ENCODE measurements at regions not wholly inside any gene's neighbourhood (a gene's known extent, or its start where the extent isn't known, plus 50 kb on each side); places are given as distances from the start of the nearest gene placed in this dataset.

DNA sequence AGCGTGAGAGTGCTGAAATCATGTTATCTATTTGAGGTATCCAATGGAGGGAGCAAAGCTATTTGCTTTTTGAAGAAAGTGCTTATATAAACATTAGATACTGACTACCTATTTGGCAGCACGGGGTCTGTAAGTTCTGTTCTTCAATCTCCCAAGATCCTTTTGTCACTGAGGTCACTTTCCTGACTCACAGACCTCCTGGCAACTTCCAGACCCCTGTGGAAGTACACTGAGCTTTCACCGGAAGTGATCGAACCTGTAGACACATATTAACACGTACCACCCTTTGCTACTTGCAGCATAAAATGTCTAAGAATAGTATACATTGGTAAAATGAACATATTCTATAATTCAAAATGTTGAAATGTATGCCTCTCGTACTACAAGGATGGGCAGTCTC, 452.6 kb upstream of the ST6GAL2 start:
- no peak for TF ChIP-seq Cebpa-rat (IDR thresholded peaks at IDR 0.05)
- Histone ChIP-seq H3K4me2 (no peak overlapping the region), H3K9ac (no peak overlapping the region), H3K9me3 (replicated peaks in 1 of 11) (peaks cover 0 to 30% (median 5%) of the 10 kb centered on the region in 11 experiments; a peak in 7 of 22 replicates), H3K4me1 (peaks cover 0 to 19% (median 0%) of the 10 kb centered on the region in 10 experiments; a peak in 6 of 20 replicates), H3K4me3 (no peak overlapping the region), H3K27me3 (no peaks in the 10 kb centered on the region), H3K27ac (no peak overlapping the region), H3K36me3 (no peaks in the 10 kb centered on the region), H4K20me1 (no peaks in the 10 kb centered on the region)

DNA sequence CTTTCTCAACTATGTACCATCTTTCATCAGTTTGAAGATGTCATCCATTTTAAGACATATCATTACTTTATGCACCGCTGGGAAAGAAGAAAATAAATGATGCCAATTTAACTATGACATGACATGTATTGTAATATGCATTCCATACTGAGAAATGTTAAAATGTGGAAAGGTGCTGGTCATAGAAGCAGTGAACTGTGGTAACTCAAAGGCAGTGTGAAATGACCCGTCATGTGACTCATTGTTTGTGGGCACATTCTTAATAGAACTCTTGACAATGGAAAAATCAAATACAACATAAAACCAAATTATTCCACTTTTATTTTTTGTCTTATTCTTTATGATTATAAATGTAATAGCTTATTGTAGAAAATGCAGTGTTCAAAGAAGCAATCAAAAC, 455.0 kb upstream of the ST6GAL2 start:
- no peak overlapping the region for H3K27ac ChIP-seq
- no peaks in the 10 kb centered on the region for H3K36me3 ChIP-seq
- no peak for TF ChIP-seq Cebpa-rat (IDR thresholded peaks at IDR 0.05)
- no peaks in the 10 kb centered on the region for H4K20me1 ChIP-seq
- peaks cover 0 to 30% (median 5%) of the 10 kb centered on the region in 11 experiments; a peak in 7 of 22 replicates for H3K9me3 ChIP-seq (replicated peaks in 1 of 11)
- peaks cover 0 to 19% (median 0%) of the 10 kb centered on the region in 10 experiments; a peak in 6 of 20 replicates for H3K4me1 ChIP-seq
- no peak overlapping the region for H3K9ac ChIP-seq
- no peak overlapping the region for H3K4me2 ChIP-seq
- H3K27me3 ChIP-seq = no peaks in the 10 kb centered on the region
- H3K4me3 ChIP-seq = no peak overlapping the region

DNA sequence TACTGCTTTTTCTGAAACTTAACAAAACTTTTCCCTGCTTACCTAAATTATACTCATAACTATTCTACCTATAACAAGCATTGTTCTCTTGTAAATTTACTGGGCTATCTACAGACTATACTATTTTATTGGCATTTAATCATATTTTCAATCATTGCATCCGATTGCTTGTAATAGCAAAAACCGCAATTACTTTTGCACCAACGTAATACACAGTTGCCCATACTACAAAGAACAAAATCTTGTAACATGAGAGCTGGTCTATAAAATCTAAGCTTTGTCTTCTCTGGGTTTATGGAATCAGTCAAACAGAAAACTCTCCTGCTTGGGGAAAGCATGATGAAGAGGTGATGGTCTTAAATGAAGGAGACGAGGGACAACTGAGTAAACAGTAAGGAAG, 463.4 kb upstream of the ST6GAL2 start:
- Histone ChIP-seq H4K20me1 (no peaks in the 10 kb centered on the region), H3K4me1 (no peaks in the 10 kb centered on the region), H3K27ac (no peak overlapping the region), H3K9me3 (replicated peaks in 1 of 11) (no peaks in the 10 kb centered on the region; a peak in 1 of 22 replicates), H3K27me3 (no peaks in the 10 kb centered on the region), H3K9ac (no peak overlapping the region), H3K4me2 (no peak overlapping the region), H3K4me3 (no peak overlapping the region), H3K36me3 (no peaks in the 10 kb centered on the region)
- TF ChIP-seq Cebpa-rat (IDR thresholded peaks at IDR 0.05) = no peak

DNA sequence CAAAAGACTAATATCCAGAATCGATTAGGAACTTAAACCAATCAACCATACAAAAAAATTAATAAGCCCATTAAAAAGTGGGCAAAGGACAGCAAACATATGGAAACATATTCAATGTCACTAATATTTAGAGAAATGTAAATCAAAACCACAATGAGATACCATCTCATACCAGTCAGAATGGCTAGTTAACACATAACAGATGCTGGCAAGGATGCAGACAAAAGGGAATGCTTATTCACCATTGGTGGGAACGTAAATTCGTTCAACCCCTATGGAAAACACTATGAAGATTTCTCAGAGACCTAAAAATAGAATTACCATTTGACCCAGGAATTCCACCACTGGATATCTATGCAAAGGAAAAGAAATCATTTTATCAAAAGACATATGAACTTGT, 468.2 kb upstream of the ST6GAL2 start:
- Histone ChIP-seq H3K27me3 (no peaks in the 10 kb centered on the region), H3K4me2 (no peak overlapping the region), H3K27ac (no peak overlapping the region), H3K4me1 (peaks cover 0 to 13% (median 5%) of the 10 kb centered on the region in 10 experiments; a peak in 11 of 20 replicates), H4K20me1 (no peaks in the 10 kb centered on the region), H3K36me3 (no peaks in the 10 kb centered on the region), H3K4me3 (no peak overlapping the region), H3K9ac (no peak overlapping the region), H3K9me3 (replicated peaks in 1 of 11) (no peaks in the 10 kb centered on the region; a peak in 1 of 22 replicates)
- no peak for TF ChIP-seq Cebpa-rat (IDR thresholded peaks at IDR 0.05)

DNA sequence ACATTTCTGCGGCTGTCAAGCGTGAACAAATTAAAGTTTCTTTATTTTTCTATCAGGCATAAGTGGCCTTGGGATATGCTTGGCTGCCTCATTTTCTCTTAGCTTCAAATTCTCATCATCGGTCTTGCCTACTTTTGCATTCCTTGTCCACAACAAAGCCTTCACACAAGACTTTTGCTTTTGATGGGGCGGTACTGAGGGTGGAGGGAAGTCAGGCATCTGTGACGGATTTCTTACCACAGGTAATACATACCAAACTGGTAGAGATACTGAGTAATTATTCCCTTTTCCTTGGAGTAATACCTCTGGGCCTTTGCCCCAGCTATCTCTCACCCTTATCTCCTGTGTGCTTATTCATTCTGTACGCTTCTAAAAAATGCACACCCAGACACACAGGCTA, 468.3 kb upstream of the RGPD4 start:
- H3K27me3 ChIP-seq = no peaks in the 10 kb centered on the region
- H3K9ac ChIP-seq = no peak overlapping the region
- no peak for TF ChIP-seq Cebpa-rat (IDR thresholded peaks at IDR 0.05)
- H3K4me2 ChIP-seq = peak overlapping the region in 5 of 11 experiments; percentile 28 to 46 (median 31); a peak in 9 of 22 replicates
- H3K27ac ChIP-seq = no peak overlapping the region
- H3K4me1 ChIP-seq = peaks cover 0 to 13% (median 9%) of the 10 kb centered on the region in 10 experiments; a peak in 17 of 20 replicates
- H3K4me3 ChIP-seq = no peak overlapping the region
- H4K20me1 ChIP-seq = no peaks in the 10 kb centered on the region
- no peaks in the 10 kb centered on the region for H3K9me3 ChIP-seq (replicated peaks in 1 of 11)
- H3K36me3 ChIP-seq = no peaks in the 10 kb centered on the region

DNA sequence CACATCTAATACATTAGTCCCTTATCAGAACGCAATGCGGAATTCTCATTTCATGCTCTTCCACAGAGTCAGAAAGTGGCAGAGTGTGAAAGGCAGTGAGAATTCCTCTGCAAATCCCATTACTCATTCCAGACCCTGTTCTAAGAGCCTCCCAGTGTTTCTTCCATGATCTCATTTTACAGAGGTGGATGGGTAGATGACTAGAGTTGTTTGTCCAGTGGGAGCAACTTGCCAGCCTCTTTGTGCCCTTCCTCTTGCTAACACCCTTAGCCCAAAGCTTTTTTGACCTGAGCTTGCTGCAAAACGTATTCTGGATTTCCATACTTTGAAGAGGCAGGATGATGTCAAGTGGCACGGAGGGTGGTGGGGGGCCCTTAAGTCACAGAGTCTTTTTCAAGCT, 467.7 kb upstream of the RGPD4 start:
- no peak overlapping the region for H3K9ac ChIP-seq
- no peak for TF ChIP-seq Cebpa-rat (IDR thresholded peaks at IDR 0.05)
- no peaks in the 10 kb centered on the region for H3K36me3 ChIP-seq
- no peaks in the 10 kb centered on the region for H4K20me1 ChIP-seq
- H3K27ac ChIP-seq = no peak overlapping the region
- H3K4me2 ChIP-seq = no peak overlapping the region
- H3K9me3 ChIP-seq (replicated peaks in 1 of 11) = no peaks in the 10 kb centered on the region
- H3K4me1 ChIP-seq = peaks cover 0 to 15% (median 11%) of the 10 kb centered on the region in 10 experiments; a peak in 17 of 20 replicates
- no peak overlapping the region for H3K4me3 ChIP-seq
- H3K27me3 ChIP-seq = no peaks in the 10 kb centered on the region

DNA sequence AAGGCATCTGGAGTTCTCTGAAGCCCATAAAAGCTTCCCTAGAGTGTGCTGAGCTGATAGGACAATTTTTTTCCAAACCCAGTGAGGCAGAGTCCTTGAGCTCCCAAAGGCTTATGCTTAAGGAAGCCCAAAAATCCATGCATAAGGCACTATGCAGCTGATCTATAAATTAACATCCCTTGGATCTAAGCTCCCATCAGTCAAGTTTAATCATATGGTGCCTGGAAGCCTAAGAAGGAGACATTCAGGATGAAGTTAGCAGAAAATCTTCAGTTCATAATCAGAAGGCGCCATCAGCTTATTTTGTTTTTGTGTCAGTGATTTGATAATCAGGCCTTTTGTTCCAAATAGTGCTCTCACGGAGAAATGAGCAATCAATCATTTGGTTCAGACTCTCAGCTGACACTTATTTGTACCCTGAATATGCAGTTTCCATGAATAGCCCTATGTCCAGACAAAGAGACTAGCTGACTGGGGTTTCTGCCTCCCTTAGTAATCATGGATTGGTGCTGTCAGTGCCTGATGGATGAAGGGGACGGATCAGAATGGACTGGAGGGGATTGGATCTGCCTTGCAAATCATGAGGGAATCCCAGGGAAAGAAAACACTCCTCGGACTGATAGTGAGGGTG, 464.8 kb upstream of the RGPD4 start:
- no peaks in the 10 kb centered on the region for H3K9me3 ChIP-seq (replicated peaks in 1 of 11)
- H3K27me3 ChIP-seq = no peaks in the 10 kb centered on the region
- no peak overlapping the region for H3K9ac ChIP-seq
- H4K20me1 ChIP-seq = no peaks in the 10 kb centered on the region
- no peak for TF ChIP-seq Cebpa-rat (IDR thresholded peaks at IDR 0.05)
- H3K36me3 ChIP-seq = no peaks in the 10 kb centered on the region
- no peak overlapping the region for H3K27ac ChIP-seq
- H3K4me1 ChIP-seq = peaks cover 0 to 15% (median 11%) of the 10 kb centered on the region in 10 experiments; a peak in 17 of 20 replicates
- H3K4me3 ChIP-seq = no peak overlapping the region
- H3K4me2 ChIP-seq = no peak overlapping the region

DNA sequence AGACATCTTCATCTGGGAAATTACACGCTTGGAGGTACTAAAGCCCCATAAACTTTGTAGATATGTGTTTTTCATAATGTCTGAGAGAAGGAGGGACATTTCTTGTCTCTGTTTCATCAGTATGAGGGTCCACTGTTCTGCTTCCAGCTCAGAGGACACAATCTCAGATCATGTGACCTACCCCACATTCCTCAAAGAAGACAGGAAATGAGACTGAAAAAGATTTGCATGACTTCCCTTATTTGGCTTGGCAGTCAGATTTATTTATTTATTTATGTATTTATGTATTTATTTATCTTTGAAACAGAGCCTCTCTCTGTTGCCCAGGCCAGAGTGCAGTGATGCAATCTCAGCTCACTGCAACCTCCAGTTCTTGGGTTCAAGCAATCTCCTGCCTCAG, 463.7 kb upstream of the RGPD4 start:
- Histone ChIP-seq H3K4me3 (no peak overlapping the region), H3K27me3 (no peaks in the 10 kb centered on the region), H4K20me1 (no peaks in the 10 kb centered on the region), H3K36me3 (no peaks in the 10 kb centered on the region), H3K9me3 (replicated peaks in 1 of 11) (no peaks in the 10 kb centered on the region), H3K4me1 (peaks cover 0 to 15% (median 7%) of the 10 kb centered on the region in 10 experiments; a peak in 16 of 20 replicates), H3K4me2 (peak overlapping the region in 4 of 11 experiments; percentile 2 to 62 (median 28); a peak in 5 of 22 replicates), H3K9ac (no peak overlapping the region), H3K27ac (0 out of 22 replicates have a peak overlapping the region, but pooled peaks of 1 of the 11 experiments have one; percentile 3)
- no peak for TF ChIP-seq Cebpa-rat (IDR thresholded peaks at IDR 0.05)

- TF ChIP-seq Cebpa-rat (IDR thresholded peaks at IDR 0.05) = no peak
- Histone ChIP-seq H3K27ac (0 out of 22 replicates have a peak overlapping the region, but pooled peaks of 1 of the 11 experiments have one; percentile 3), H3K4me1 (peaks cover 0 to 15% (median 0%) of the 10 kb centered on the region in 10 experiments; a peak in 6 of 20 replicates), H3K4me3 (no peak overlapping the region), H3K9ac (no peak overlapping the region), H3K9me3 (replicated peaks in 1 of 11) (no peaks in the 10 kb centered on the region), H3K27me3 (no peaks in the 10 kb centered on the region), H3K4me2 (peak overlapping the region in 3 of 11 experiments; percentile 20 to 62 (median 35); a peak in 2 of 22 replicates), H3K36me3 (no peaks in the 10 kb centered on the region), H4K20me1 (no peaks in the 10 kb centered on the region)
These were observed 462.9 kb upstream of the RGPD4 start for GRCh38 chr2:107363806-107364205.

All from BLaER1 treated with 17β-estradiol and CSF1 and Interleukin-3, amounts not matched to agents 10 nM and 100 nM (cell line).